Right lobe of liver (tissue), 6 donors: ENCODE measurements at regions not wholly inside any gene's neighbourhood (a gene's known extent, or its start where the extent isn't known, plus 50 kb on each side); places are given as distances from the start of the nearest gene placed in this dataset.

Experiments used
- ATAC-seq, 4 donors: fragments of 200-7000 bp; cut with Tn5 transposase; one replicate each; pipeline ENCODE4 v1.9.1; 2020; ENCODE audit warnings: mild to moderate bottlenecking in 4 of 4, moderate library complexity in 4 of 4
- DNase-seq, 3 donors: peaks; one replicate each; pipeline ENCODE4 v3.0.0-alpha.2; 2020
- H3K27ac ChIP-seq, 3 donors: fragments of 200-600 bp; one replicate each; pipeline ENCODE4 v1.8.0; 2022
- H3K27me3 ChIP-seq, 2 donors: fragments of 200-600 bp; one replicate each; pipeline ENCODE4 v1.8.0; 2022
- H3K36me3 ChIP-seq, 4 donors: fragments of 200-600 bp; sonication (generic) in 1 of 4; one replicate each; pipeline versions ENCODE4 v1.5.1 to v1.8.0; 2017 to 2022; ENCODE audit warnings: control low read depth in 1 of 4
- H3K4me1 ChIP-seq, 4 donors: fragments of 200-600 bp; sonication (generic) in 1 of 4; one replicate each; pipeline versions ENCODE4 v1.5.1 to v1.8.0; 2017 to 2022; ENCODE audit warnings: control low read depth in 1 of 4
- H3K4me3 ChIP-seq, 3 donors: fragments of 200-600 bp; one replicate each; pipeline ENCODE4 v1.8.0; 2022
- H3K9me3 ChIP-seq, 4 donors: fragments of 200-600 bp; sonication (generic) in 1 of 4; one replicate each; pipeline versions ENCODE4 v1.5.1 to v1.8.0; 2017 to 2022; ENCODE audit warnings: control low read depth in 1 of 4
- POLR2A ChIP-seq: fragments of 450-650 bp; IDR thresholded peaks from one replicate; pipeline ENCODE4 v1.6.1; 2017; ENCODE audit warnings: antibody characterized with exemption, mild to moderate bottlenecking
- WGBS: methylation state at CpG from one replicate; pipeline ENCODE4 v1.1.6; 2018; ENCODE audit warnings: low coverage, low lambda C conversion rate; ENCODE audit not compliant: insufficient coverage; ENCODE audit errors: missing lambda C conversion rate; 5-methylcytosine and 5-hydroxymethylcytosine counted together
- intact Hi-C, 2 donors: fragments of 100-400 bp; cut with DNase I; formaldehyde crosslinking; loops; one replicate each; pipeline versions ENCODE4 v1.11.2 to v1.14.1; 2022
- TF ChIP-seq, protein P1 (sequence below), 4 donors: fragments of 200-600 bp in 3 of 4; fragments of 450-650 bp in 1 of 4; IDR thresholded peaks; one replicate each; pipeline versions ENCODE4 v1.5.1 to v1.8.0; 2016 to 2022; ENCODE audit warnings: antibody characterized with exemption in 4 of 4, mild to moderate bottlenecking in 2 of 4
- donor health status: DM: no; HTN: yes; CAD: no.
- donor health status: DM: no; HTN: no; CAD: no.
- donor health status: DM: no; HTN: no; CAD: no.
- donor health status: DM: no; HTN: yes; CAD: no.
- donor health status: DM: no; HTN: yes; CAD: no.

DNA sequence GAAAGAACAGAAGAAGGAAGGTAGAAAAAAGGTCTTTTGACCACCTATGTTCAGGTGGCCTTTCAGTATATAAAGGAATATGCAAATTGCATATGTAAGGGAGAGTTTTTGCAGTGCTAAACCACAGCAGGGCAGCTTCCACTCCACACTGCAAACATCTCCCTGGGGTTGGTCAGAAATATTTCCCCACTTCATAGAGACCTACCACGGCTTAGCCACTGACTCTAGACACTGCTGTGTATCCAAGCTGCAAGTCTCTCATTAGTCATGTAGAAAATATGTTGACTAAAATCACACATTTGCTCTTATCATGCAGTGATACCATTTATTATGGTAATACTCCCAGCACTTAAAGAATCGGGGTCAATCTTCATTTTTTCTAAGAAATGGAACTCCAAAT, 214.9 kb upstream of the NR2F2 start:
- no peak for TF ChIP-seq POLR2A
- TF ChIP-seq, protein P1, sequence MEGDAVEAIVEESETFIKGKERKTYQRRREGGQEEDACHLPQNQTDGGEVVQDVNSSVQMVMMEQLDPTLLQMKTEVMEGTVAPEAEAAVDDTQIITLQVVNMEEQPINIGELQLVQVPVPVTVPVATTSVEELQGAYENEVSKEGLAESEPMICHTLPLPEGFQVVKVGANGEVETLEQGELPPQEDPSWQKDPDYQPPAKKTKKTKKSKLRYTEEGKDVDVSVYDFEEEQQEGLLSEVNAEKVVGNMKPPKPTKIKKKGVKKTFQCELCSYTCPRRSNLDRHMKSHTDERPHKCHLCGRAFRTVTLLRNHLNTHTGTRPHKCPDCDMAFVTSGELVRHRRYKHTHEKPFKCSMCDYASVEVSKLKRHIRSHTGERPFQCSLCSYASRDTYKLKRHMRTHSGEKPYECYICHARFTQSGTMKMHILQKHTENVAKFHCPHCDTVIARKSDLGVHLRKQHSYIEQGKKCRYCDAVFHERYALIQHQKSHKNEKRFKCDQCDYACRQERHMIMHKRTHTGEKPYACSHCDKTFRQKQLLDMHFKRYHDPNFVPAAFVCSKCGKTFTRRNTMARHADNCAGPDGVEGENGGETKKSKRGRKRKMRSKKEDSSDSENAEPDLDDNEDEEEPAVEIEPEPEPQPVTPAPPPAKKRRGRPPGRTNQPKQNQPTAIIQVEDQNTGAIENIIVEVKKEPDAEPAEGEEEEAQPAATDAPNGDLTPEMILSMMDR (IDR thresholded peaks at IDR 0.05): no peak
- H3K27me3 ChIP-seq: no peaks in the 10 kb centered on the region
- intact Hi-C loops: no loop called here
- no peaks in the 10 kb centered on the region for H3K36me3 ChIP-seq
- no peak overlapping the region for H3K4me3 ChIP-seq
- no peak overlapping the region for H3K27ac ChIP-seq
- H3K4me1 ChIP-seq: no peaks in the 10 kb centered on the region
- no peak for DNase-seq
- WGBS: 34% methylated on average over 2 of the region's 2 CpGs
- no peak for ATAC-seq
- H3K9me3 ChIP-seq: no peaks in the 10 kb centered on the region

DNA sequence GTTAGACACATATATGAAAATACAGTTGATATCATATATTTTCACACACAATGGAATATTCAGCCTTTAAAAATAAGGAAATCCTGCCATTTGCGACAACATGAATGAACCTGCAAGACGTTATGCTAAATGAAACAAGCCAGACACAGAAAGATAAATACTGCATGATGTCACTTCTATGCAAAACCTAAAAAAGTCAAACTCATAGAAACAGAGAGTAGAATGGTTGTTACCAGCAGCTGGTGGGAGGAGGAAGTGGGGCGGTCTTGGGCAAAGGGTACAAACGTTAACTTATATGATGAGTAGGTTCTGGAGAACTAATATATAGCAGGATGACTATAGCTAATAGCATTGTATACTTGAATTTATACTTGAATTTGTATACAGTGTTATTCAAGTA, 213.2 kb upstream of the NR2F2 start:
- intact Hi-C loops: no loop called here
- no peaks in the 10 kb centered on the region for H3K27me3 ChIP-seq
- DNase-seq: no peak
- 55% methylated on average over 4 of the region's 4 CpGs for WGBS
- ATAC-seq: no peak
- H3K9me3 ChIP-seq: no peaks in the 10 kb centered on the region
- TF ChIP-seq POLR2A: no peak
- TF ChIP-seq, protein P1 (IDR thresholded peaks at IDR 0.05): no peak
- no peaks in the 10 kb centered on the region for H3K4me1 ChIP-seq
- H3K36me3 ChIP-seq: no peaks in the 10 kb centered on the region
- no peak overlapping the region for H3K4me3 ChIP-seq
- no peak overlapping the region for H3K27ac ChIP-seq

DNA sequence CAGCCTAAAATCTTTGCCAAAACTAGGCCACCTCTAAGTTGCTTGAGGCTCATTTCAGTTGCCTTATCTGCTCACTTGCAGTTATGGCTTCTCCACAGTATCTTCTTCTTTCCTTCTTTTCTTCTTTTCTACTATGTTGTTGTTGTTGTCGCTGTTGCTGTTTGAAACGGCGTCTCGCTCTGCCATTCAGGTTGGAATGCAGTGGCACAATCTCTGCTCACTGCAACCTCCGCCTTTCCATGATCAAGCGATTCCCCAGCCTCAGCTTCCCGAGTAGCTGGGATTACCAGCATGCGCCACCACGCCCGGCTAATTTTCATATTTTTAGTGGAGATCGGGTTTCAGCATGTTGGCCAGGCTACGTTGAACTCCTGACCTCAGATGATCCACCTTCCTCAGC, 210.8 kb upstream of the NR2F2 start:
- Histone ChIP-seq H3K36me3 (no peaks in the 10 kb centered on the region), H3K4me1 (no peaks in the 10 kb centered on the region), H3K27me3 (no peaks in the 10 kb centered on the region), H3K9me3 (no peaks in the 10 kb centered on the region), H3K4me3 (no peak overlapping the region), H3K27ac (no peak overlapping the region)
- WGBS: 94% methylated on average over 7 of the region's 12 CpGs
- intact Hi-C loops: no loop called here
- no peak for TF ChIP-seq POLR2A
- TF ChIP-seq, protein P1 (IDR thresholded peaks at IDR 0.05): no peak
- no peak for ATAC-seq
- no peak for DNase-seq

DNA sequence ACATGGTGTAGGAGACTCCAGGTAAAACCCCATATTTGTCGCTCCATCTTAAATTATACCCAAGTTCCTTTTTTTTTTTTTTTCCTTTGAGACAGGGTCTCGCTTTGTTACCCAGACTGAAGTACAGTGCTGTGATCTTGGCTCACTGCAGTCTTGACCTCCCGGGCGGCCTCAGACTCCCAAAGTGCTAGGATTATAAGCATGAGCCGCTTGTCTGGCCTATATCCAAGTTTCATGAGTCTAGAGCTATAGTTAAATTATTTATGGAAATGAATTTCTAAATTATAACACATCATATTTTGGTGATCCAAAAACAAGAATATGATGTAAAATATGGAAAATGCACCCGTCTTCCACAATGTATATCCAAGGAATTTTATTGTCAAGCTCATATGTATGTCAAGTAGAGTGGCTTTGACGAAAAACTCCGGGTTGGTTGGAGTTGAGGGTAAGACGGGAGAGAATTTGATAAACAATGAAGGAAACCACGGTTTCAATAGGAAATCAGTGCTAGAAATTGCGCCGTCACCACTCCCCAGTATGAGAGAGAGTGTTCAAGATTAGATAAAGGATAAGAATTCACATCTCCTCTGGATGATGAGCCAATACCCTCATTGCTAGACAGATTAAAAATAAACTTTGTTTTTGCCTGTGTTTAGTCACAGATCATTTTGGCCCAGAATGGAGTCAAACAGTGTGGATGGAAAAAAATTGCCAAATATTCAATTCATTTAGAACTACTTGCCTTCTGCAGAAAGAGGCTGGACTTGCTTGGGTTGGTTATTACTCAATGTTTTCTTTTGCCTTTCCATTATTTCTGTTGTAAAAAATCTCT, 209.2 kb upstream of the NR2F2 start:
- WGBS: 73% methylated on average over 12 of the region's 12 CpGs
- no peaks in the 10 kb centered on the region for H3K36me3 ChIP-seq
- no peak overlapping the region for H3K27ac ChIP-seq
- TF ChIP-seq, protein P1 (IDR thresholded peaks at IDR 0.05): no peak
- TF ChIP-seq POLR2A: no peak
- H3K4me3 ChIP-seq: no peak overlapping the region
- H3K4me1 ChIP-seq: no peaks in the 10 kb centered on the region
- no peak for DNase-seq
- intact Hi-C loops: no loop called here
- H3K9me3 ChIP-seq: no peaks in the 10 kb centered on the region
- H3K27me3 ChIP-seq: no peaks in the 10 kb centered on the region
- no peak for ATAC-seq
